ENCODE measurements at regions not wholly inside any gene's neighbourhood (a gene's known extent, or its start where the extent isn't known, plus 50 kb on each side); places are given as distances from the start of the nearest gene placed in this dataset.
"Not testable (repeated sequence)": the region's sequence is repeated elsewhere in the genome, so short reads cannot be mapped to it uniquely, and the experiment has no call there.

- Histone ChIP-seq H3K9me3 (ENCODE audit: control insufficient read depth in 2 of 3, insufficient read depth in 1 of 3, low read length in 3 of 3) (peaks cover 0 to 5% (median 2%) of the 10 kb centered on the region in 3 donors), H3K4me3 (ENCODE audit: low read length in 3 of 3) (no peak overlapping the region), H3K27ac (ENCODE audit: low read depth in 2 of 2, low read length in 2 of 2) (no peak overlapping the region), H3K4me1 (ENCODE audit: control insufficient read depth in 2 of 3, insufficient read depth in 2 of 3, low read depth in 1 of 3, low read length in 3 of 3) (no peaks in the 10 kb centered on the region), H3K9ac (ENCODE audit: low read length in 3 of 3) (no peak overlapping the region), H3K36me3 (ENCODE audit: control insufficient read depth in 2 of 3, insufficient read depth in 3 of 3, low read length in 3 of 3) (no peaks in the 10 kb centered on the region), H3K27me3 (ENCODE audit: control insufficient read depth, insufficient read depth, low read length) (no peaks in the 10 kb centered on the region)
- DNase-seq (no peak), FAIRE-seq (no peak)
- TF ChIP-seq, protein P1, sequence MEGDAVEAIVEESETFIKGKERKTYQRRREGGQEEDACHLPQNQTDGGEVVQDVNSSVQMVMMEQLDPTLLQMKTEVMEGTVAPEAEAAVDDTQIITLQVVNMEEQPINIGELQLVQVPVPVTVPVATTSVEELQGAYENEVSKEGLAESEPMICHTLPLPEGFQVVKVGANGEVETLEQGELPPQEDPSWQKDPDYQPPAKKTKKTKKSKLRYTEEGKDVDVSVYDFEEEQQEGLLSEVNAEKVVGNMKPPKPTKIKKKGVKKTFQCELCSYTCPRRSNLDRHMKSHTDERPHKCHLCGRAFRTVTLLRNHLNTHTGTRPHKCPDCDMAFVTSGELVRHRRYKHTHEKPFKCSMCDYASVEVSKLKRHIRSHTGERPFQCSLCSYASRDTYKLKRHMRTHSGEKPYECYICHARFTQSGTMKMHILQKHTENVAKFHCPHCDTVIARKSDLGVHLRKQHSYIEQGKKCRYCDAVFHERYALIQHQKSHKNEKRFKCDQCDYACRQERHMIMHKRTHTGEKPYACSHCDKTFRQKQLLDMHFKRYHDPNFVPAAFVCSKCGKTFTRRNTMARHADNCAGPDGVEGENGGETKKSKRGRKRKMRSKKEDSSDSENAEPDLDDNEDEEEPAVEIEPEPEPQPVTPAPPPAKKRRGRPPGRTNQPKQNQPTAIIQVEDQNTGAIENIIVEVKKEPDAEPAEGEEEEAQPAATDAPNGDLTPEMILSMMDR (IDR thresholded peaks at IDR 0.05; ENCODE audit: borderline replicate concordance, extremely low read depth, insufficient read depth), result no peak
- intact Hi-C loops (cut with DNase I), result no loop called here
Observed at GRCh38 chr20:30486103-30486478, 771.4 kb upstream of the DEFB115 start.

- intact Hi-C loops (cut with DNase I); H3K27ac ChIP-seq (ENCODE audit: low read depth in 2 of 2, low read length in 2 of 2); H3K9me3 ChIP-seq (ENCODE audit: control insufficient read depth in 2 of 3, insufficient read depth in 1 of 3, low read length in 3 of 3); H3K4me1 ChIP-seq (ENCODE audit: control insufficient read depth in 2 of 3, insufficient read depth in 2 of 3, low read depth in 1 of 3, low read length in 3 of 3); H3K4me3 ChIP-seq (ENCODE audit: low read length in 3 of 3); H3K36me3 ChIP-seq (ENCODE audit: control insufficient read depth in 2 of 3, insufficient read depth in 3 of 3, low read length in 3 of 3); H3K27me3 ChIP-seq (ENCODE audit: control insufficient read depth, insufficient read depth, low read length); DNase-seq; H3K9ac ChIP-seq (ENCODE audit: low read length in 3 of 3); FAIRE-seq: not testable (repeated sequence)
Observed at GRCh38 chr20:30487461-30487860, 770.0 kb upstream of the DEFB115 start.

DNA sequence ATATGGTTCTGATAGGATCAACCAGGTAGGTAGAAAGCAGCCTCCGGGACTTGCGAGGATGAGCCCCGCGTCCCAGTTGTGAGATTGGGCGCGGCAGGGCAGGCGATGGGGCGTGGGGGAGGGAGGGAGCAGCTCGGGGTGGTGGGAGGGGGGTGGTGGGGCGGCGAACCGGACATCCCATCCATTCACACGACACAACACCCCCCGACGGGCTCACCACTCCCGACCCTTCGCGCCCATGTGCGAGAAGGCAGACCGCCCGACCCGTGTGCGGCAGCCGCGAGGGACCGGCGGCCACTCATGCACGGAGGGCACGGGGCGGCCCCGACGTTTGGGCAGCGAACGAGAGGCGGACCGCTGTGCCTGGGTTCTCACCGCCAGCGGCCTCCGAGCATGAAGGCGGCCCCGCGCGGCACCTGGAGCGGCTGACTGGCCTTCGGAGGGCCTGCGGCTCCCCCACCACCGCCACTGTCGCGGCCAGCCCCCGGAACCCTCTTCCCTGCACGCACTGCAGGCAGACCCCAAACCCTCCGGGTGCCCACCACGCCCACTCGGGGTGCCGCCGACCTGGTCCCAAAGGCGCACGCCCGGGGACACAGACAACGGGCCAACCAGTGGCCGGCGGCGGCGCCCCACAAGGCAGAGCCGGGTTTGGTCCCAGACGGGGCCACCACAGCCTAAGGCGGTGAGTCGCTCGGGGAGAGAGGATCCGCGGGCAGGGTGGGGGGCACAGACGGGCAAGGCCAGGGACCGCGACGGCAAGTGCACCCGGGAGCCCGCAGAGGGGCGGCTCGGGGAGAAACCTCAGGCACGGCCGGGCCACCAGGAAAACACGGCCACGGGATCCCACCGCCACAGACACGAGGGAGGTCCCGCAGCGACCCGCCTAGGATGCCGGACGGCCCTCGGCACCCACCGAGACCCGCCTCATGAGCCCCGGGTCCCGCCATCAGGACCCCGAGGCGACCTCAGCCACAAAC, 769.2 kb upstream of the DEFB115 start:
- Histone ChIP-seq H3K9ac (ENCODE audit: low read length in 3 of 3) (no peak overlapping the region), H3K27me3 (ENCODE audit: control insufficient read depth, insufficient read depth, low read length) (no peaks in the 10 kb centered on the region), H3K4me1 (ENCODE audit: control insufficient read depth in 2 of 3, insufficient read depth in 2 of 3, low read depth in 1 of 3, low read length in 3 of 3) (no peaks in the 10 kb centered on the region), H3K9me3 (ENCODE audit: control insufficient read depth in 2 of 3, insufficient read depth in 1 of 3, low read length in 3 of 3) (peaks cover 0 to 5% (median 0%) of the 10 kb centered on the region in 3 donors), H3K4me3 (ENCODE audit: low read length in 3 of 3) (no peak overlapping the region), H3K27ac (ENCODE audit: low read depth in 2 of 2, low read length in 2 of 2) (no peak overlapping the region), H3K36me3 (ENCODE audit: control insufficient read depth in 2 of 3, insufficient read depth in 3 of 3, low read length in 3 of 3) (no peaks in the 10 kb centered on the region)
- intact Hi-C loops (cut with DNase I), result no loop called here
- TF ChIP-seq, protein P1 (IDR thresholded peaks at IDR 0.05; ENCODE audit: borderline replicate concordance, extremely low read depth, insufficient read depth), result no peak
- FAIRE-seq (no peak), DNase-seq (no peak)

GRCh38 chr20:30488941-30489613, 768.4 kb upstream of the DEFB115 start:
- Histone ChIP-seq H3K9ac (ENCODE audit: low read length in 3 of 3) (no peak overlapping the region), H3K9me3 (ENCODE audit: control insufficient read depth in 2 of 3, insufficient read depth in 1 of 3, low read length in 3 of 3) (peaks cover 0 to 5% (median 0%) of the 10 kb centered on the region in 3 donors), H3K36me3 (ENCODE audit: control insufficient read depth in 2 of 3, insufficient read depth in 3 of 3, low read length in 3 of 3) (no peaks in the 10 kb centered on the region), H3K27ac (ENCODE audit: low read depth in 2 of 2, low read length in 2 of 2) (no peak overlapping the region), H3K4me3 (ENCODE audit: low read length in 3 of 3) (no peak overlapping the region), H3K27me3 (ENCODE audit: control insufficient read depth, insufficient read depth, low read length) (no peaks in the 10 kb centered on the region), H3K4me1 (ENCODE audit: control insufficient read depth in 2 of 3, insufficient read depth in 2 of 3, low read depth in 1 of 3, low read length in 3 of 3) (no peaks in the 10 kb centered on the region)
- FAIRE-seq (no peak), DNase-seq (no peak)
- intact Hi-C loops (cut with DNase I), result no loop called here
- TF ChIP-seq, protein P1 (IDR thresholded peaks at IDR 0.05; ENCODE audit: borderline replicate concordance, extremely low read depth, insufficient read depth), result no peak

Measured in kidney (tissue), 13 donors.